ENCODE measurements at regions not wholly inside any gene's neighbourhood (a gene's known extent, or its start where the extent isn't known, plus 50 kb on each side); places are given as distances from the start of the nearest gene placed in this dataset.

GRCh38 chr13:77991003-77991402, 72.4 kb upstream of the EDNRB start:
- CTCF ChIA-PET = no interaction called here

DNA sequence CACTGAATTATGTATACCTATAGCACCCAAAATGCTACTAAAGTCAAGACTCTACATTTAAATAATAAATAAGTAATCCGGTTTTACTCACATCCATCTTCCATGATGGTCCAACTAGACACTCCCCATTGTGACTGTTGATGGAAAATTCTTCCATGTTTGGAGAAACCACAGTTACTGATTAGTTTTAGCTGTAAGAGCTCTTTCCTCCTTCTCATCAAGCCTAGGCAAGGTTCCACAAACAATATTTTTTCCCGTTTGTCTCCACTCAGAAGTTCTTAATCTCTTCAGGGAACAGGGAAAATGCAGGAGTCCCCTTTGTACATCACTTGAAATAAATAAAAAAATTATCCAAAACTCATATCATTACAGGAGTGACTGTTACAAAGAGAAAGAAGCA, 70.7 kb upstream of the EDNRB start:
- intact Hi-C loops (cut with micrococcal nuclease) = no loop called here
- POLR2A ChIA-PET = no interaction called here
- ATAC-seq (ENCODE audit: low read depth) (no peak), DNase-seq (no peak)
- Mint-ChIP-seq H3K4me3 (no peak overlapping the region), H3K27me3 (no peaks in the 10 kb centered on the region), H3K4me1 (no peaks in the 10 kb centered on the region), H3K9me3 (no peaks in the 10 kb centered on the region), H3K36me3 (ENCODE audit: low read depth) (no peaks in the 10 kb centered on the region), H3K27ac (no peak overlapping the region)
- no peak for TF ChIP-seq CTCF (IDR thresholded peaks at IDR 0.05)
- CTCF ChIA-PET = no interaction called here

More at GRCh38 chr13:77991003-77991402, 72.4 kb upstream of the EDNRB start:
- Mint-ChIP-seq H3K9me3 (no peaks in the 10 kb centered on the region), H3K27me3 (peaks cover 3% of the 10 kb centered on the region), H3K4me3 (no peak overlapping the region), H3K27ac (no peak overlapping the region), H3K36me3 (ENCODE audit: low read depth) (no peaks in the 10 kb centered on the region), H3K4me1 (no peaks in the 10 kb centered on the region)
- no peak for TF ChIP-seq CTCF (IDR thresholded peaks at IDR 0.05)
- no peak for DNase-seq
- no peak for ATAC-seq (ENCODE audit: low read depth)
- POLR2A ChIA-PET = no interaction called here
- intact Hi-C loops (cut with micrococcal nuclease) = no loop called here

GRCh38 chr13:77988355-77988754, 69.7 kb upstream of the EDNRB start:
- ChIA-PET POLR2A (no interaction called here), CTCF (no interaction called here)
- no peak for TF ChIP-seq CTCF (IDR thresholded peaks at IDR 0.05)
- ATAC-seq (ENCODE audit: low read depth) (no peak), DNase-seq (no peak)
- no peaks in the 10 kb centered on the region for H3K4me1 Mint-ChIP-seq
- no peak overlapping the region for H3K27ac Mint-ChIP-seq
- H3K4me3 Mint-ChIP-seq = no peak overlapping the region
- no peaks in the 10 kb centered on the region for H3K9me3 Mint-ChIP-seq
- intact Hi-C loops (cut with micrococcal nuclease) = no loop called here
- no peaks in the 10 kb centered on the region for H3K36me3 Mint-ChIP-seq (ENCODE audit: low read depth)
- no peaks in the 10 kb centered on the region for H3K27me3 Mint-ChIP-seq

DNA sequence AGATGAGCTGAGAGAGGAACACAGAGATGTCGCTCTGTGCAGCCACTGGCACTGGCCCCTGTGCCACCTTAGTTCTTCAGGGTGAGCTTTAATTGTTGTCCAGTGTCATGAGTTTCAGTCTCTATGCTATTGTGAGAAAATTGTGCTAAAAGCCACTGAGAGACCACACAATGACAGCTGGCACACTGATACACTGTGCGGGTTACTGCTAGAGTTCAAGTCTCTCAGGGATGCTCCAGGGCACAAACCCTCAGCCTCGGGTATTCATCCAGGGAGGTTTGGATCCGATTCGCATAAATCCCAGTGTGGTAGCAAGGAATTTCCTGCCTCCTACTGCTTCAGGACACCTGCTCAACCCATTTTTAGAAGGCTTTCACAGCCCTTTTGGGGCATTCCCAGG, 68.1 kb upstream of the EDNRB start:
- H3K27me3 Mint-ChIP-seq = no peaks in the 10 kb centered on the region

GRCh38 chr13:77985866-77986636, 67.4 kb upstream of the EDNRB start:
- intact Hi-C loops (cut with micrococcal nuclease) = no loop called here
- no peak overlapping the region for H3K4me3 Mint-ChIP-seq
- ChIA-PET POLR2A (no interaction called here), CTCF (no interaction called here)
- H3K36me3 Mint-ChIP-seq (ENCODE audit: low read depth) = no peaks in the 10 kb centered on the region
- DNase-seq (no peak), ATAC-seq (ENCODE audit: low read depth) (no peak)
- no peaks in the 10 kb centered on the region for H3K9me3 Mint-ChIP-seq
- no peaks in the 10 kb centered on the region for H3K4me1 Mint-ChIP-seq
- H3K27me3 Mint-ChIP-seq = no peaks in the 10 kb centered on the region
- TF ChIP-seq CTCF (IDR thresholded peaks at IDR 0.05) = no peak
- no peak overlapping the region for H3K27ac Mint-ChIP-seq

More for the DNA sequence above, 68.1 kb upstream of the EDNRB start:
- Mint-ChIP-seq H3K36me3 (ENCODE audit: low read depth) (no peaks in the 10 kb centered on the region), H3K4me1 (no peaks in the 10 kb centered on the region), H3K4me3 (no peak overlapping the region), H3K27ac (no peak overlapping the region), H3K9me3 (no peaks in the 10 kb centered on the region)
- TF ChIP-seq CTCF (IDR thresholded peaks at IDR 0.05) = no peak
- intact Hi-C loops (cut with micrococcal nuclease) = no loop called here
- ChIA-PET CTCF (no interaction called here), POLR2A (no interaction called here)
- ATAC-seq (ENCODE audit: low read depth) (no peak), DNase-seq (no peak)
